ENCODE measurements at regions not wholly inside any gene's neighbourhood (a gene's known extent, or its start where the extent isn't known, plus 50 kb on each side); places are given as distances from the start of the nearest gene placed in this dataset.

GRCh38 chr1:212228076-212228475 lies 57.1 kb upstream of the PPP2R5A start:
- TF ChIP-seq CTCF (IDR thresholded peaks at IDR 0.05) (no peak), POLR2A (IDR thresholded peaks at IDR 0.05) (no peak)
